ENCODE measurements at regions not wholly inside any gene's neighbourhood (a gene's known extent, or its start where the extent isn't known, plus 50 kb on each side); places are given as distances from the start of the nearest gene placed in this dataset.
"Not testable (repeated sequence)": the region's sequence is repeated elsewhere in the genome, so short reads cannot be mapped to it uniquely, and the experiment has no call there.

- Histone ChIP-seq H3K4me3 (no peak overlapping the region), H3K27ac (no peak overlapping the region), H3K36me3 (no peaks in the 10 kb centered on the region), H3K4me1 (peaks cover 0 to 2% (median 0%) of the 10 kb centered on the region in 3 donors), H3K9me3 (no peaks in the 10 kb centered on the region), H3K27me3 (peaks cover 0 to 29% (median 0%) of the 10 kb centered on the region in 4 donors)
- no peak for DNase-seq
- WGBS, 2 donors: 58 to 63% methylated on average over 4 of the region's 4 CpGs
- intact Hi-C loops (cut with DNase I): no loop called here
- ATAC-seq: peak in 2 of 4 donors; percentile 19 to 28
- FAIRE-seq: no peak
- no peak for TF ChIP-seq CTCF (IDR thresholded peaks at IDR 0.05)
These were observed 602.8 kb upstream of the DIPK2B start for GRCh38 chrX:45803383-45803921.

GRCh38 chrX:45801554-45801953 lies 600.9 kb upstream of the DIPK2B start:
- ATAC-seq (peak in 3 of 4 donors; percentile 53 to 61 (median 56)), DNase-seq (no peak), FAIRE-seq (no peak)
- Histone ChIP-seq H3K9me3 (no peaks in the 10 kb centered on the region), H3K4me1 (peaks cover 0 to 2% (median 0%) of the 10 kb centered on the region in 3 donors), H3K27me3 (peaks cover 0 to 34% (median 0%) of the 10 kb centered on the region in 4 donors), H3K36me3 (no peaks in the 10 kb centered on the region), H3K27ac (no peak overlapping the region), H3K4me3 (no peak overlapping the region)
- peak in 1 of 4 donors; percentile 17 for TF ChIP-seq CTCF (IDR thresholded peaks at IDR 0.05)
- 16 to 17% methylated on average over 6 of the region's 6 CpGs for WGBS, 2 donors
- intact Hi-C loops (cut with DNase I): no loop called here

- FAIRE-seq; H3K4me1 ChIP-seq; intact Hi-C loops (cut with DNase I); H3K36me3 ChIP-seq; H3K27ac ChIP-seq; H3K9me3 ChIP-seq; DNase-seq; ATAC-seq; H3K4me3 ChIP-seq: not testable (repeated sequence)
- peaks cover 0 to 37% (median 0%) of the 10 kb centered on the region in 4 donors for H3K27me3 ChIP-seq
- WGBS, 2 donors: 70 to 76% methylated on average over 8 to 16 of the region's 16 CpGs
These were observed 600.2 kb upstream of the DIPK2B start for GRCh38 chrX:45800746-45801453.

- DNase-seq: no peak
- Histone ChIP-seq H3K27me3 (peaks cover 0 to 29% (median 0%) of the 10 kb centered on the region in 4 donors), H3K4me3 (no peak overlapping the region), H3K27ac (no peak overlapping the region), H3K36me3 (no peaks in the 10 kb centered on the region), H3K9me3 (no peaks in the 10 kb centered on the region), H3K4me1 (peaks cover 0 to 2% (median 0%) of the 10 kb centered on the region in 3 donors)
- no peak for TF ChIP-seq CTCF (IDR thresholded peaks at IDR 0.05)
- ATAC-seq: no peak
- WGBS, 2 donors: 56 to 68% methylated on average over 6 of the region's 6 CpGs
- FAIRE-seq: no peak
- intact Hi-C loops (cut with DNase I): no loop called here
These were observed 598.9 kb upstream of the DIPK2B start for GRCh38 chrX:45799576-45799975.

- Histone ChIP-seq H3K4me3 (no peak overlapping the region), H3K9me3 (no peaks in the 10 kb centered on the region), H3K27ac (no peak overlapping the region), H3K36me3 (no peaks in the 10 kb centered on the region), H3K27me3 (peaks cover 0 to 23% (median 0%) of the 10 kb centered on the region in 4 donors), H3K4me1 (peaks cover 0 to under 1% (median 0%) of the 10 kb centered on the region in 3 donors)
- intact Hi-C loops (cut with DNase I): no loop called here
- no peak for ATAC-seq
- FAIRE-seq: no peak
- no peak for DNase-seq
- TF ChIP-seq CTCF (IDR thresholded peaks at IDR 0.05): no peak
These were observed 594.9 kb upstream of the DIPK2B start for GRCh38 chrX:45795546-45795945.
